Gastroesophageal sphincter (tissue), 3 donors: ENCODE measurements at regions not wholly inside any gene's neighbourhood (a gene's known extent, or its start where the extent isn't known, plus 50 kb on each side); places are given as distances from the start of the nearest gene placed in this dataset.

Experiments used
- POLR2A ChIP-seq, 2 donors: fragments of 450-650 bp; IDR thresholded peaks; one replicate each; pipeline ENCODE4 v1.6.1; 2017; ENCODE audit warnings: antibody characterized with exemption in 2 of 2, mild to moderate bottlenecking in 2 of 2, moderate library complexity in 1 of 2
- POLR2AphosphoS5 ChIP-seq: sonication (generic); formaldehyde crosslinking; IDR thresholded peaks from one replicate; pipeline ENCODE4 v1.6.1; 2017; ENCODE audit warnings: antibody characterized with exemption
- TF ChIP-seq, protein P1 (sequence below), 4 experiments: fragments of 200-600 bp in 2 of 4; fragments of 450-650 bp in 2 of 4; sonication (generic) in 1 of 4; IDR thresholded peaks; one replicate each; pipeline ENCODE4 v1.5.1; 2017 to 2019; ENCODE audit warnings: antibody characterized with exemption in 4 of 4, mild to moderate bottlenecking in 2 of 4, moderate library complexity in 2 of 4

DNA sequence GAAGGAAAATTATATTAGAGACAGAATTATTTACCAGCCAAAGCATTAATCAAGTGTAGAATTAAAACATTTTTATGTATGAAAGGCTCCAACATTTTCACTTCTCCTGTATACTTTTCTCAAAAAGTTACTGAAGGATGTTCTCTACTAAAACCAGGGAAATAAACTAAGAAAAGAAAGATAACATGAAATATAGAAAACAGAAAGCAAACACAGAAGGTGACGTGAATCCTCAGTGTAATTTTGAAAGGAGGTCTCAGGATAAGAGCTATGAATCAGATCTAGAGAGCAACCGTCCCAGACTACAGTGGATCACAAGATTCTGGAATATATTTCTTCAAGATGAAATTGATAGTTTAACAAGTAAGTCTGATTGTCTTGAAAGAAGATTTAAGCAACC lies 144.5 kb downstream of the CYSLTR2 start:
- TF ChIP-seq POLR2A (IDR thresholded peaks at IDR 0.05) (no peak), POLR2AphosphoS5 (no peak)
- TF ChIP-seq, protein P1, sequence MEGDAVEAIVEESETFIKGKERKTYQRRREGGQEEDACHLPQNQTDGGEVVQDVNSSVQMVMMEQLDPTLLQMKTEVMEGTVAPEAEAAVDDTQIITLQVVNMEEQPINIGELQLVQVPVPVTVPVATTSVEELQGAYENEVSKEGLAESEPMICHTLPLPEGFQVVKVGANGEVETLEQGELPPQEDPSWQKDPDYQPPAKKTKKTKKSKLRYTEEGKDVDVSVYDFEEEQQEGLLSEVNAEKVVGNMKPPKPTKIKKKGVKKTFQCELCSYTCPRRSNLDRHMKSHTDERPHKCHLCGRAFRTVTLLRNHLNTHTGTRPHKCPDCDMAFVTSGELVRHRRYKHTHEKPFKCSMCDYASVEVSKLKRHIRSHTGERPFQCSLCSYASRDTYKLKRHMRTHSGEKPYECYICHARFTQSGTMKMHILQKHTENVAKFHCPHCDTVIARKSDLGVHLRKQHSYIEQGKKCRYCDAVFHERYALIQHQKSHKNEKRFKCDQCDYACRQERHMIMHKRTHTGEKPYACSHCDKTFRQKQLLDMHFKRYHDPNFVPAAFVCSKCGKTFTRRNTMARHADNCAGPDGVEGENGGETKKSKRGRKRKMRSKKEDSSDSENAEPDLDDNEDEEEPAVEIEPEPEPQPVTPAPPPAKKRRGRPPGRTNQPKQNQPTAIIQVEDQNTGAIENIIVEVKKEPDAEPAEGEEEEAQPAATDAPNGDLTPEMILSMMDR (IDR thresholded peaks at IDR 0.05) = no peak
